H1 (cell line): ENCODE measurements at regions not wholly inside any gene's neighbourhood (a gene's known extent, or its start where the extent isn't known, plus 50 kb on each side); places are given as distances from the start of the nearest gene placed in this dataset.

Experiments used
- BRCA1 ChIP-seq: IDR thresholded peaks from 2 replicates; pipeline ENCODE4 v1.6.1; 2012; ENCODE audit warnings: low read depth, low read length, improper control_type of control experiment
- ZNF274 ChIP-seq: IDR thresholded peaks from 2 replicates; pipeline ENCODE4 v1.7.0; 2012; ENCODE audit warnings: low read length, borderline replicate concordance; ENCODE audit errors: extremely low read depth
- TF ChIP-seq, protein P1 (sequence below): fragments of 300-600 bp; sonication (generic); IDR thresholded peaks from 2 replicates; pipeline ENCODE4 v1.7.1; 2012; ENCODE audit warnings: low read length, moderate library complexity, mild to moderate bottlenecking, inconsistent platforms; ENCODE audit not compliant: insufficient replicate concordance

DNA sequence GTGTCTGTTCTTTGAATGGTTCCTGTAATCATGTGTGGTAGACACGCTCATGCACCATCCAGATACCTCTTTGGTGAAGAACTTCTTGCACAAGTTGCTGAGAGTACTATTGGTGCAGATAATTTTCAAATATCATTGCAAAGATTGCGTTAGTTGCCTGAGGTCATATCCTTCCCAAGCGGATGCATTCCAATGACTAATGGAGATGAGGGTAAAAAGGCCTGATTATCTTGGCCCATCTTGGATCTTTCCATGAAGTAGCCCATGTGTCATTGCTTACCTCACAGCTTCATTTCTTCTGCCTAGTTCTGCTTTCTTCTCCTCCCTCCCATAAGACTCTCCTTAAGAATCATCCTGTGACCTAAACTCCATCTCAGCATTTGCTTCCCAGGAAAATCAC, 384.9 kb upstream of the CNKSR2 start (continued):
- TF ChIP-seq ZNF274 (no peak), BRCA1 (no peak)
- TF ChIP-seq, protein P1, sequence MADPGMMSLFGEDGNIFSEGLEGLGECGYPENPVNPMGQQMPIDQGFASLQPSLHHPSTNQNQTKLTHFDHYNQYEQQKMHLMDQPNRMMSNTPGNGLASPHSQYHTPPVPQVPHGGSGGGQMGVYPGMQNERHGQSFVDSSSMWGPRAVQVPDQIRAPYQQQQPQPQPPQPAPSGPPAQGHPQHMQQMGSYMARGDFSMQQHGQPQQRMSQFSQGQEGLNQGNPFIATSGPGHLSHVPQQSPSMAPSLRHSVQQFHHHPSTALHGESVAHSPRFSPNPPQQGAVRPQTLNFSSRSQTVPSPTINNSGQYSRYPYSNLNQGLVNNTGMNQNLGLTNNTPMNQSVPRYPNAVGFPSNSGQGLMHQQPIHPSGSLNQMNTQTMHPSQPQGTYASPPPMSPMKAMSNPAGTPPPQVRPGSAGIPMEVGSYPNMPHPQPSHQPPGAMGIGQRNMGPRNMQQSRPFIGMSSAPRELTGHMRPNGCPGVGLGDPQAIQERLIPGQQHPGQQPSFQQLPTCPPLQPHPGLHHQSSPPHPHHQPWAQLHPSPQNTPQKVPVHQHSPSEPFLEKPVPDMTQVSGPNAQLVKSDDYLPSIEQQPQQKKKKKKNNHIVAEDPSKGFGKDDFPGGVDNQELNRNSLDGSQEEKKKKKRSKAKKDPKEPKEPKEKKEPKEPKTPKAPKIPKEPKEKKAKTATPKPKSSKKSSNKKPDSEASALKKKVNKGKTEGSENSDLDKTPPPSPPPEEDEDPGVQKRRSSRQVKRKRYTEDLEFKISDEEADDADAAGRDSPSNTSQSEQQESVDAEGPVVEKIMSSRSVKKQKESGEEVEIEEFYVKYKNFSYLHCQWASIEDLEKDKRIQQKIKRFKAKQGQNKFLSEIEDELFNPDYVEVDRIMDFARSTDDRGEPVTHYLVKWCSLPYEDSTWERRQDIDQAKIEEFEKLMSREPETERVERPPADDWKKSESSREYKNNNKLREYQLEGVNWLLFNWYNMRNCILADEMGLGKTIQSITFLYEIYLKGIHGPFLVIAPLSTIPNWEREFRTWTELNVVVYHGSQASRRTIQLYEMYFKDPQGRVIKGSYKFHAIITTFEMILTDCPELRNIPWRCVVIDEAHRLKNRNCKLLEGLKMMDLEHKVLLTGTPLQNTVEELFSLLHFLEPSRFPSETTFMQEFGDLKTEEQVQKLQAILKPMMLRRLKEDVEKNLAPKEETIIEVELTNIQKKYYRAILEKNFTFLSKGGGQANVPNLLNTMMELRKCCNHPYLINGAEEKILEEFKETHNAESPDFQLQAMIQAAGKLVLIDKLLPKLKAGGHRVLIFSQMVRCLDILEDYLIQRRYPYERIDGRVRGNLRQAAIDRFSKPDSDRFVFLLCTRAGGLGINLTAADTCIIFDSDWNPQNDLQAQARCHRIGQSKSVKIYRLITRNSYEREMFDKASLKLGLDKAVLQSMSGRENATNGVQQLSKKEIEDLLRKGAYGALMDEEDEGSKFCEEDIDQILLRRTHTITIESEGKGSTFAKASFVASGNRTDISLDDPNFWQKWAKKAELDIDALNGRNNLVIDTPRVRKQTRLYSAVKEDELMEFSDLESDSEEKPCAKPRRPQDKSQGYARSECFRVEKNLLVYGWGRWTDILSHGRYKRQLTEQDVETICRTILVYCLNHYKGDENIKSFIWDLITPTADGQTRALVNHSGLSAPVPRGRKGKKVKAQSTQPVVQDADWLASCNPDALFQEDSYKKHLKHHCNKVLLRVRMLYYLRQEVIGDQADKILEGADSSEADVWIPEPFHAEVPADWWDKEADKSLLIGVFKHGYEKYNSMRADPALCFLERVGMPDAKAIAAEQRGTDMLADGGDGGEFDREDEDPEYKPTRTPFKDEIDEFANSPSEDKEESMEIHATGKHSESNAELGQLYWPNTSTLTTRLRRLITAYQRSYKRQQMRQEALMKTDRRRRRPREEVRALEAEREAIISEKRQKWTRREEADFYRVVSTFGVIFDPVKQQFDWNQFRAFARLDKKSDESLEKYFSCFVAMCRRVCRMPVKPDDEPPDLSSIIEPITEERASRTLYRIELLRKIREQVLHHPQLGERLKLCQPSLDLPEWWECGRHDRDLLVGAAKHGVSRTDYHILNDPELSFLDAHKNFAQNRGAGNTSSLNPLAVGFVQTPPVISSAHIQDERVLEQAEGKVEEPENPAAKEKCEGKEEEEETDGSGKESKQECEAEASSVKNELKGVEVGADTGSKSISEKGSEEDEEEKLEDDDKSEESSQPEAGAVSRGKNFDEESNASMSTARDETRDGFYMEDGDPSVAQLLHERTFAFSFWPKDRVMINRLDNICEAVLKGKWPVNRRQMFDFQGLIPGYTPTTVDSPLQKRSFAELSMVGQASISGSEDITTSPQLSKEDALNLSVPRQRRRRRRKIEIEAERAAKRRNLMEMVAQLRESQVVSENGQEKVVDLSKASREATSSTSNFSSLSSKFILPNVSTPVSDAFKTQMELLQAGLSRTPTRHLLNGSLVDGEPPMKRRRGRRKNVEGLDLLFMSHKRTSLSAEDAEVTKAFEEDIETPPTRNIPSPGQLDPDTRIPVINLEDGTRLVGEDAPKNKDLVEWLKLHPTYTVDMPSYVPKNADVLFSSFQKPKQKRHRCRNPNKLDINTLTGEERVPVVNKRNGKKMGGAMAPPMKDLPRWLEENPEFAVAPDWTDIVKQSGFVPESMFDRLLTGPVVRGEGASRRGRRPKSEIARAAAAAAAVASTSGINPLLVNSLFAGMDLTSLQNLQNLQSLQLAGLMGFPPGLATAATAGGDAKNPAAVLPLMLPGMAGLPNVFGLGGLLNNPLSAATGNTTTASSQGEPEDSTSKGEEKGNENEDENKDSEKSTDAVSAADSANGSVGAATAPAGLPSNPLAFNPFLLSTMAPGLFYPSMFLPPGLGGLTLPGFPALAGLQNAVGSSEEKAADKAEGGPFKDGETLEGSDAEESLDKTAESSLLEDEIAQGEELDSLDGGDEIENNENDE = no peak
